HK-2 (cell line): ENCODE measurements at regions not wholly inside any gene's neighbourhood (a gene's known extent, or its start where the extent isn't known, plus 50 kb on each side); places are given as distances from the start of the nearest gene placed in this dataset.

Source experiments
- DNase-seq: peaks from one replicate; pipeline ENCODE4 v3.0.0-alpha.2; 2018; ENCODE audit not compliant: unreplicated experiment

DNA sequence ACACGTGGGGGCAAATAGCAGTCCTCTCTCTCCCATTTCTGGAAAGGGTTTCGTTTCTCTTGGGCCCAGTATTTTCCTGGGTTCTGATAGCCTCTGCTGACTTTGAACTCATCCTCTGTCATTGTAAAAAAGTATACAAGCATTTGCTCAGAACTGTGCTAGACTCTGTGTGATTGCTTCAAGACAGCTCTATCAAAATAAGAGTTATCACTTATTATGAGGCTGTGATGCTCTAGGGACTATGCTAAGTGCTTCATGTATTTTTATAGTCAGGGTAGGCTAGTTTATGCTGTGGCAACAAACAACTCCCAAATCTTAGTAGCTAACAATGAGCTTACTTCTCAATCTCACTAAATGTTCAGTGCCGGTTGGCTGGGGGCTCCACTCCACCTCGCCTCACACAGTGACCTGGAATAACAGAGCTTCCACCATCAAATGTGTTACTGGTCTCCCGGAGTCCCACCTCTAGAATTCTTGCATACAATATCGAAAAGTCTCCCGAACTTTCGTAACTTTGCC is 110.8 kb upstream of the CDC42EP3 start:
- no peak for DNase-seq

DNA sequence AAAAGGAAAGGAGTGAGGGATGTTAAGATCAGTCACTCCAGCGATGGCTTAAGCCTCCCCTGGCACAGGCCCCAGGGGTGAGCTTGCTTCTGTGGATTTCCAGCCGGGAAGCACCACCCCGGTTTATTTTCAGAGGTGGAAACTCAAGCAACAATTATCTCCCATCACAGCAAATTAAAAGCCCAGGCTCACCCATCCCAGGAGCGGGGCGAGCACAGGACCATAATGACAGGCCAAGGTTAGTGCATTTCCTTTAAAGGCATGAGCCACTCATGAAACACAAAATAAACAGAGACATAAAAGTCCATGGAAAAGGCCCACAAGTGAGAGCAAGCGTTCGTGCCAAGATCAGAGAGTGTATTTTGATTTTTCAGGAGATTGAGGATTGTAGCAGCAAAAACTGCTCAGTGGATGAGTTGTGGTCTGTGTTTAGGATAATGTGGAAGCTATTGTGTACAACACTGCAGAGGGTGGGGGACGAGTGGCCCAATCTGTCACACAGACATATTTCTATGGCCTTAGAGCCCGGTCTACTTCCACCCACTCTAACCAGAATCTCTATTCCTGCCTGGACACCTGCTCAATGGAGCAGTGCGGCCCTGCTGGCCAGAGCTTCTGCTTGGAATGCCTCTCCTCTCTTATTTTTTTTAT is 111.4 kb upstream of the CDC42EP3 start:
- no peak for DNase-seq

GRCh38 chr2:37783545-37783944 is 112.1 kb upstream of the CDC42EP3 start:
- no peak for DNase-seq

GRCh38 chr2:37784071-37784758 is 112.8 kb upstream of the CDC42EP3 start:
- no peak for DNase-seq

- no peak for DNase-seq
Measured at GRCh38 chr2:37784759-37785149, 113.3 kb upstream of the CDC42EP3 start.

DNA sequence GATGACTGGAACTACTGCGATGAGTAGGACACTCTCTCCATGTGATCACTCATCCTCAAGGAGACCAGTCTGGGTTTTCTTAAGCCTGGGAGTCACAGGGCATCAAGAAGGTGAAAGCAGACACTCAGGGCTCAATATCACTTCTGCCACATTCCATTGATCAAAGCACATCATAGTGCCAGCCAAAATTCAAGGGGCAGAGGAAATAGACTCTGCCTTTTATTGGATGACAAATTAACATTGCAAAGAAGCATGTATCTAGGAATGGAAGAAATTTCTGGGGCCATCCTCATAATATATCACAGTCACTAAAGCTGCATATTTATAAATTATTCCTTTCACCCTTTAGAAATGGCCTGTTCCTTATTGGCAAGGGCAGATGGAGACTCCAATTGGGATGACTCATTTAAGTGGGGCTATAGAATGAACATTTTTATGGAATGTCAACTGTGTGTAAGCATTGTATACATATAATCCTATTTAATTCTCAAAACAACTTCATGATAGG is 114.8 kb upstream of the CDC42EP3 start:
- no peak for DNase-seq

DNA sequence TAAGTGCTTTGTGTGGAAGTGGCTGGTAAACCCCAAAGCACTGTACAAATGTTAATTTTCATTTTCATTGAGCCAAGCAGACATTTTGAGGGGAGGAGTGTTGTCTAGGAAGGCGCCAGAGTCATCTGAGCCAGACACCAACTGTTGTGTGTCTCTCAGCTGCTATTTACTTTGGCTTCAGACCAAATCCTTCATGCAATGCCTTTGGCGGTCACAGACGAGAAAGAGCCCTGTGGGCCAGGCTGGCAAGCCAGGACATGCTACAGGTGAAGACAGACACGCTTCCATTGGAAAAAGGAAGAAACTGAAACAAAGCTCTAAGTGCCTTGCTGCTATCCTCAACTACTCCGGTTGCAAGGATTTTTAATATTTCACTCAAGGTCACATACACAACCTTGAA is 115.4 kb upstream of the CDC42EP3 start:
- DNase-seq, result no peak

GRCh38 chr2:37788602-37789209 is 117.3 kb upstream of the CDC42EP3 start:
- DNase-seq, result no peak

DNA sequence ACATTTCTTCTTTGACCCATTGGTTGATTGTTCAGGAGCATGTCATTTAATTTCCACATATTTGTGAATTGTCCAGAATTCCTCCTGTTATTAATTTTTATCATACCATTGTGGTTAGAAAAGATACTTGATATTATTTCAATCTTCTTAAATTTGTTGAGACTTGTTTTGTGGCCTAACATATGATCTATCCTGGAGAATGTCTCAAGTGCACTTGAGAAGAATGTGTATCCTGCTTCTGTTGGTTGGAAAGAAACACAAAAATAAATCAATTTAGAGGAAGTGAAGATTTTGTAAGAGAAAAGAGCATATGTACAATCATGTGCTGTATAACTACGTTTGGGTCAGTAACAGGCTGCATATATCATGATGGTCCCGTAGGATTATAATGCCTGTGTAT is 118.6 kb upstream of the CDC42EP3 start:
- no peak for DNase-seq

DNA sequence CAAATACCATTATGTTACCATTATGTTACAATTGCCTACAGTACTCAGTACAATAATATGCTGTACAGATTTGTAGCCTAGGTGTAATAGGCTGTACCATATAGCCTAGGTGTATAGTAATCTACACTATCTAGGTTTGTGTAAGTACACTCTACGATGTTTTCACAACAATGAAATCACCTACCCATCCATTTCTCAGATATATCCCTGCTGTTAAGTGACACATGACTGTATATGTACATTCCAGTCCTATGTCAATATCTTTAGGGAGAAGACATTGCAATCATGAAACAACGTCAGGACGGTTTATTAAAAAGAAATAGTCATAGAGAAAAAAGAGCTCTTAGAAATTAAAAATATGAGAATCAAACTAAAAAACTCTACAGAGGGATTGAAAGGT is 119.0 kb upstream of the CDC42EP3 start:
- no peak for DNase-seq

- no peak for DNase-seq
Measured at GRCh38 chr2:37792366-37792765, 120.9 kb upstream of the CDC42EP3 start.

DNA sequence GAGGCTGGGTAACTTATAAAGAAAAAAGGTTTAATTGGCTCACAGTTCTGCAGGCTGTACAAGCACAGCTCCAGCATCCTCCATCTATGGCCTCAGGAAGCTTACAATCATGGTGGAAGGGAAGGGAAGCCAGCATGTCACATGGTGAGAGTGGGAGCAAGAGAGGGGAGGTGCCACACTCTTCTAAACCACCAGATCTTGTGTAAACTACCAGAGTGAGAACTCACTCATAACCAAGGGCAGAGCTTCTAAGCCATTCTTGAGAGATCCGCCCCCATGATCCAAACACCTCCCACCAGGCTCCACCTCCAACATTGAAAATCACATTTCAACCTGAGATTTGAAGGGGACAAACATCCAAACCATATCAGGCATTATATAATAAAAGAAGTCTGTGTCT is 121.6 kb upstream of the CDC42EP3 start:
- DNase-seq, result no peak

- no peak for DNase-seq
Measured at GRCh38 chr2:37794717-37795116, 123.3 kb upstream of the CDC42EP3 start.

GRCh38 chr2:37795456-37795855 is 124.0 kb upstream of the CDC42EP3 start:
- no peak for DNase-seq

- no peak for DNase-seq
Measured at GRCh38 chr2:37795938-37796337, 124.5 kb upstream of the CDC42EP3 start.

DNA sequence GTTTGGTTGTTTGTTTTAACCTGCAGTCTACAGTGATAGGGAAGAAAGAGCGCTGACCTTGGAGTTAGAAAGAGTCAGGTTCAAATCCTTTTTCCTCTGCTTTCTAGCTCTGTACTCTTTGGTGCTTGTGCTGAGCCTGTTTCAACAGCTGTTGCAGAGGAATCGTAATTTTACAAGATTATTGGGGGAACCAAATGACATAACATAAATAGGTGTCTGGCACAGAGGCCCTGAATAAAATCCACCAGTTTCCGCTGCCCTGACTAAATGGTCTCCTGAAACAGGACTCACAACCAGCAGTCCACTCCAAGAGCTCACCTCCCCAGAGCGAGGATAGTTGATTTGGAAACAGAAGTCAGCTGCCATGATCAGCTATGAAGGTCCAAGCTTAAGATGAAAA is 125.0 kb upstream of the CDC42EP3 start:
- DNase-seq, result no peak

- no peak for DNase-seq
Measured at GRCh38 chr2:37797081-37797480, 125.6 kb upstream of the CDC42EP3 start.

DNA sequence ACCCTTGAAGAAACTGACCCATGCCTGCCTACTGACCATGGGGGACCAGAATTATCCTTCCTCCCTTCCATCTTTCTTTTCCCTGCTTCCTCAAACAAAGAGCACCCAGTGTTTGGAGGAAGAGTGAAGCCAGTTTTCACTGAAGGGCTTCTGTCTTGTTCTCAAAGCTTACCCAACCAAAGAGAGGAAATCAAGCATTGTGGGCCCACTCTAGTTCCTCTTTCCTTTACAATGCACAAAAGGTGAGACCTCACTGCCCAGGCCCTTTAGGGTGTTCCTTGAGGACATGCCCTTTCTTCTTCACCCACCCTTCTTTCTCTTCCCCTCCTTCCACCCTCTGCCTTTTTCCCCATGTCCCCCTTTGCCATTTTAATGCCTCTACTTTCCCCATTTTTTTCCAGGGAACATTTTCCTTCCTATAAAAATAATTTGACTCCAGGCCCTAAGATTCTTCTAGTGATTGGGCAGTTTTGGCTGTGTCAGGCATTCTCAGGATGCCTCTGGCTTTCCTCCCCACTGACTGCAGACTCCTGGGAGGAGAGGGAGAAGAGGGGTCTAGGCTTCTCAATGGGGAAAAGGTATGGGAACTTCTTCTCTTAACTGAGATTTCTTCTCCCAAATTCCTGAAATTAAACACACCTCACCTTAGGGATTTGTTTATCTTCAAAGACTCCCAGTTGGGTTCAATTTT is 126.6 kb upstream of the RMDN2 start:
- DNase-seq, result no peak

- no peak for DNase-seq
Measured at GRCh38 chr2:37800176-37800858, 124.8 kb upstream of the RMDN2 start.

- DNase-seq, result no peak
Measured at GRCh38 chr2:37802211-37802752, 122.8 kb upstream of the RMDN2 start.

DNA sequence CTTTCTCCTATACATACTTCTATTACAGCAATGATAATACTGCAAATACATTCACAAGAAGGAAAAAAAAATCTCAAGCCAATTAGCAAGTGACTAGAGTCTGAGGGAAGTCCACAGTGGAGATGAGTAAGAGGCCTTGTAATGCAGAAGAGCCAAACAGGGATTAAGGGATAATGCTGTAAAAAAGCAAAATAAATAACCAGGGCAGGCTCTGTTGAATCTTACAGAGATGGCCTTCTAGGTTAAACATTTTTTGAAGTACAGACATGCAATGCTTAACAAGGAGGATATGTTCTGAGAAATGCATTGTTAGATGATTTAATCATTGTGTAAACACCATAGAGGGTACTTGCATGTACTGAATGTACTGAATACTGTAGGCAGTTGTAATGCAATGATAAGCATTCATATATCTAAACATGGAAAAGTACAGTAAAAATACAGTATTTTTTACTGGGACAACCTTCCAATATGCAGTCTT is 122.1 kb upstream of the RMDN2 start:
- DNase-seq, result no peak
